Daoy (cell line): ENCODE measurements at regions not wholly inside any gene's neighbourhood (a gene's known extent, or its start where the extent isn't known, plus 50 kb on each side); places are given as distances from the start of the nearest gene placed in this dataset.
A peak's percentile ranks its signal among the peaks of the same experiment; 100 is the strongest.

Experiments
- DNase-seq: peaks from one replicate; pipeline ENCODE4 v3.0.0-alpha.2; 2015; ENCODE audit warnings: low read depth

GRCh38 chr4:65918872-65919271 is 248.6 kb upstream of the EPHA5 start:
- DNase-seq, result no peak

DNA sequence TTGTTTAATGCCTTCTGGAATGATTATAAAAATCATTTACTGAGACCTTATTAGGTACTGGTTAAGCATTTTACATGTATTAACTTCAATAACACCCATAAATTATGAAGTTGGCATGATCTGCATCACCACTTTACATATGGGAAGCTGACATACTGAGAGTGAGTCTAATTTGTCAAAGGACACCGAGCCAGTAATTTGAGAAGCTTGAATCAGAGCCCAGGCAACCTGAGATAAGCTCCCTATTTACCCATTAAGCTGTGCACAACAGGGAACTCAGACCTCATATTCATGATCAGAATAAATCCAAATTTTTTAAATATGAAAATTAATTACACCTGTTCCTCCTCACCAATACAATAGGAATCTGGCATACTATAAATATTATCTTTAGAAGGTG is 247.9 kb upstream of the EPHA5 start:
- no peak for DNase-seq

- peak; percentile 7 for DNase-seq
Observed at GRCh38 chr4:65917486-65917885, 247.2 kb upstream of the EPHA5 start.

GRCh38 chr4:65911720-65912119 is 241.4 kb upstream of the EPHA5 start:
- no peak for DNase-seq

DNA sequence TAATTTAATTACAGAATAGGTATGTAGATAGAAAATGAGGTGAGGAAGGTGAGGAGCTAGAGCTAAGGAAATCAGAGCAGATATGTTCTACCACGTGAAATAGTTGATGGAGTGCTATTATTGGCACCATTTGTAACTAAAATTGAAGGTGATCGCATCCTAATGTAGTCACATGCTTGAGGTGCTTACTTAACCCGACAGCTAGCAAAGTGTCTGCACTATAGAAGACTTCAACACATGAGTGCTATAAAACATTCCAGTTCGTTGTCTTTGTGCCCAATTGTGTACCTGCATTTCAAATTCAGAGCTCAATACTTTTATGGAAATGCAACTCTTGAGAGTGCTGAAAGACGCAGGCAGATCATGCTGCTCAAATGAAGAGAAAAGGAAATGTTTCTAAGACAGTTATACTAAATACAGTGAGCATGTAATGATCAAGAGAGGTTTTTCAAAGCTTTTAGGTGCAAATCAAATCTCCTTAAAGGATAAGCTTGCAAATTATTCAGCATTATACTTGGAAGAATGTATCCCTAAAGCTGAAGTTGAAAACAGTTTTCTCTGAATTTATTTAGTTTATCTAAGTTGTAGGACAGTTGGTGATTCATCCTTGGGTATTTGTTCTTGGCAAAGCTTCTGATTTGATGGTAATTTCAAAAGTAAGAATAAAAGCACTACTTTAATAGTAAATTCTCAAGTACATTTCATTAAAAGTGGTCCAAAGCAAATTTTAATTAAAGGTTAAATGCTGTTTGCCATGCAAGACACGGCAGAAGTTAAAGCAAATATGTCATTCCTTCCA is 223.9 kb upstream of the EPHA5 start:
- no peak for DNase-seq

DNA sequence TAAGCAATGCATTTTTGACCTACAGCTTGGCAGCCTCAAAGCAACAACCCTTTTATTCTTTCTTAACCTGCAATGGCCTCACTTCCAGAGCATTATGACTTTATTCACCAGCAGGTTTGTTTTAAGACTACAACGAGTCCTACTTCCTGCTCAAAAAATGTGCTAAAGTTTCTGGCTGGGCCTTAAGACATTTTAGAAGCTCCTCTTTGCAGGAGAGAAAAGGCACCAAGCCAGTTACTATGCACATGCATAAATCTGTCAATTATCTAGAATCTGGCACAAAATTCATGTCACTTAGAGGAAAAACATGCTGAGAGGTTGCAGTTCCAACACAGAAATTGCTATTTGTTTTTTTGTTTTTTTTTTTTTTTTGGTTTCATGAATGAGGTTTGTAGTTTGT is 223.0 kb upstream of the EPHA5 start:
- no peak for DNase-seq

DNA sequence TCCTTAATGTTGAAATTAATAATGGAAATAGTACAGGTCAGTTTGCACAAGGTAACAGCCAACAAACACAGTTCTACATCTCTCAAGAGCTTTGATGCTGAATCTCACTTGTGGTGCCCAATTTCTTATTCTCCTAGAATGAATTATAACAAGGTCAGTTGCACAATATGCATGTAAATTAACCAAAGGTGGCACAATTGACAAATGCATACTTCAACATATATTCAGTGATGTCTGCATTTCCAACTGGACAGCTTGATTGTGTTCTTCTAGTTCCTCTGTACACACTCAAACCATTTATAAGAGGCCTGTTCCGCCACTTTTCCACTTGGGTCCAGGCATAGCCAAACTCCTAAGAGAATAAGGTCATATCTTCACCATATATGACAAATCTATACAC is 210.3 kb upstream of the EPHA5 start:
- no peak for DNase-seq

DNA sequence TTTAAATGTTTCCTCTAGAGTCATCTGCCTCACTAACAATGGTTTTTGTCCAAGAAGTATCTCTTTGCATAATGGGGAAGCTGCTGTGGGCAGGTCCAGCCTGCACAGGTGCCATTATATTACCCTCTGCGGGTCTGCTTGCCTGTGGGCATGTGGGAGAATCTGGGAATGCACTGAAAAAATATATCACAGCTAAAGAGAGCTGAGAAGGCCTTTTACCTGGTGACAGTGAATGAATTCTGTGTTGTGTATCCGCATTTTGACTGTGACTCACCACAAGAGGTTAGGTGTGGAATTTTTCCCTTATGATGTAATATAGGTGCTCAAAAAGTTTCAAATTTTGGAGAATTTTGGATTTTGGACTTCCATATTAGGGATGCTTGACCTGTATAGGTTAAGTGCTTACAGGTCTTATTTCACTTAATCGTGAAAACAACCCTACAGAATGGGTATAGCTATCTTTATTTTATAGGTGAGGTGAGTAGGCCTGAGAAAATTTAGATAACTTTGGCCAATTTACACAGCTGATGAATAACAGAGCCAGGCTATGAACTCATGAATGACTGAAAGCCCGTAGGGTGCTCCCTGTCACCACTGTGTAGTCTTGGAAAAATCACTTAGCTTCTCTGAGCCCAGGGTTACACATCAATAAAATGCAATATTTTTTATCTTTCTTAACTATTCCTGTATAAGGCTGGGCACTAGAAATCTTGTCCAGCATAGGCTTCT is 198.0 kb upstream of the EPHA5 start:
- no peak for DNase-seq

- DNase-seq, result peak; percentile 3
Observed at GRCh38 chr4:65865489-65865888, 195.2 kb upstream of the EPHA5 start.

DNA sequence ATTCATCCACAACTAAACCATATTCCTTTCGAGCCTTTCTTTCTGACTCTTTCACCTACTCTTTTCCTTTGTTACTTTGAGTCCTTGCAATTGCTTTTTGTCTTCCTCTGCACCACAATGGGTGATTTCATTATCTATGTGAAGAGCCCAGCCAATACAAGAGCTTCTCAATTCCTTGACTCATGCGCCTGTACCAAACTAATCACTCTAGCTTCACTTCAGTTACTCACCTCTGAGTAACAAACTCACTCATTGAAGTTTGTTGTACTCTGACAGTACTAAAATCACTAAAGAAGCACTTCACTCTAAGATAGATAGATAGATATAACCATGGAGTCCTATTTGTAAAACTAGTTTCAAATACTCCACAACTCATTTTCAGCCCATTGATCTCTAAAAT is 191.7 kb upstream of the EPHA5 start:
- no peak for DNase-seq

DNA sequence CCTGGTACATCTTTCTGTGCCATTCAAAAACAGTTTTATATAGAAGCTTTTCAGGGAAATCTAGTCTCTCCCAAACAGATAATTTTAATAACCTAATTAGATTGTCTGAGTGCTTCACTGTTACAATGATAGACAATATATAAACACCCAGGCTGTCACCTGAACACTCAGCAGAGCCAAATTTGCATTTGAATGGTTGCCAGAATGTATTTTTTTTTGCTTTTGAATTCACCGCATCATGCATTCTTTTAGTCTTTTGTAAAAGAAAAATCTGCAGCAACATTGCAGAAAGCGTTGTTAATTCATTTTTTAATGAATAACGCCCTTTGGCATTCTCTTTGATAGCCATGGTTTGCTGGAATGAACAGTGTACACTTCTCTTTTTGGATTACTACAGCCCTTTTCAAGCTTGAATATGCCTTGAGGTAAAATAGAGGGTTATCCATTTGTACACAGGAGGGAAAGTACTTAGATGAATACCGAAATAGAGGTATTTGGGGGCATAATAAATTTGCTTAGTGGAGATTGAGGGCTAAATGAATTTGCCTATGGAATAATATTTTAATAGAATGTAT is 175.0 kb upstream of the EPHA5 start:
- no peak for DNase-seq

DNA sequence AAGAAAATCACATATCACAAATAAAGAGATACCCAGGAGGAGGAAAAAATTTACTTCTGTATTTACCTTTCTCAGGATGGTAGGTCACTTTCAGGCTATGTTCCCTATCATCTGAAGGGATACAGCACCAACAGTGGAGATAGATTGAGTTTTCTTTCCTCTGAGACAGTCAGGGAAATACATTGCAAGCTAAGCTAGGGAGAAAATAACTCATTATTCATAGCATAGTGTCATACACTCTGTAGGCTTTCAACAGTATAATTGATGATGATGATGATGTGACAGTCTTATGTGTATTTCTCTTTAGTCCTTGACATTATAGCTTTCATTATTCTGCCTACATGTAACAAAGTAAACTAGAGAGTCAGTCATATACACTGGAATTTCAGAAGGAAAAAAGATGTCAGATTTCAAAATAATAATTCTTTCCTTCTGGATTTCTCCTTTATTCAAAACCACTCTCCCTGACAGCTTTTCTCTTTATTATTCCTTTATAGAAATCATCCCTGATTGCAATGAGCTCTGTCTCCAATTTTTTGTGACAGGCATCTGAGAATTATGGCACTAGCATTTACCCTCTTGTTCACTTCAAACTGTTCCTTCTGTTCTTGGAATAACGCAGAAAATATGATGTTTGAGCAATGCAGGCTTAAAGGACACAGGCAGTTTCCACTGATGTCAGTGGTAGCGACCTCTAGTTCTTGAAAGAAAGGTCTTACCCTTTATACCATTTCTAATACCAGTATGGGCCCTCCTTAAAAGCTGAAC is 169.1 kb upstream of the EPHA5 start:
- DNase-seq, result no peak

DNA sequence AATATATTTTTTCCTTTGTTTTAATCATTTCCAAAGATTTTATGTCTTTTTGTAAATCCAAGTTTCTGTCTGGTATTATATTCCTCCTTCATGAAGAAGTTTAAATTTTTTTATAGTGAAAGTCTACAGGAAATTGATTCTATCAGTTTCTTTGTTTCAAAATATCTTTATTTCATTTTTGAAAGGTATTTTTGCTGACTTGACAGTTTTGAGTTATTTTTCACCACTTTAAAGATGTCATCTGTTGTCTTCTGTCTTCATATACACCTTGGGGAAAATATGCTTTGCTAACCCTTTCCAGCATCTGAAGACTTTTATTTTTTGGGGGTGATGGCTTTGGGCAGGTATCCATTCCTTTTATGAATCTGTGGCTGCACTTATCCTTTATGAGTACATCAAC is 164.4 kb upstream of the EPHA5 start:
- no peak for DNase-seq

DNA sequence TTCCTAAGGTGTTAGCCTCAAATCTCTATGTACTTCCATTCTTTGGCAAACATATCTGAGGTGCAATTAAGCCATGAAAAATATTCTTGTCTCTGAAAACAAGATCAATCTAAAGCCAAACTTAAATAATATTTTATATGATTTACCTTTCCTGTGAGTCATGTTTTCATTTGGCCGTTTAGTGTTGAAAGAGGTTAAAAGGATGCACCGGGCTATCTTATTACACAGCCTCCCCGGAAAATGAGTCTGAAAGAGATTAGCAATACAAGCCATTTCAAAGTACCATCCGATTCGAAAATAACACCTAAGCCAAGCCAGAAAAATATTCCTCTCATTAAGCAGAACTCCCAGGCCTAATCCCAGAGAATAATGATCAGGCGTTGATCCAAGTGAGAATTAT is 161.5 kb upstream of the EPHA5 start:
- DNase-seq, result no peak

GRCh38 chr4:65825116-65825753 is 154.9 kb upstream of the EPHA5 start:
- DNase-seq, result peak; percentile 23

DNA sequence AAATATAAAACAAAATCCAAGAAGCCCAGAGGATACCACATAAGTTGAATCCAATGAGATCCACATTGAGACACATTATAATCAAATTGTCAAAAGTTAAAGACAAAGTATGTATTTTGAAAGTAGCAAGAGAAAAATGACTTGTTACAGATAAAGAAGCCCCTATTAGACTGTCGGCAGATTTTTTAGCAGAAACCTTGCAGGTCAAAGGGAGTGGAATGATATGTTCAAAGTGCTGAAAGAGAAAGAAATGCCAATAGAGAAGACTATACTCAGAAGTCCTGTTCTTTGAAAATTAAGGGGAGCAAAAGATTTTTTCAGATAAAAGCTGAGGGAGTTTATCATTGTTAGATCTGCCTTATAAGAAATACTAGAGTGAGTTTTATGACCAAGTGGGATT is 148.9 kb upstream of the EPHA5 start:
- DNase-seq, result no peak

GRCh38 chr4:65805936-65806335 is 135.6 kb upstream of the EPHA5 start:
- DNase-seq, result no peak

- DNase-seq, result no peak
Observed at GRCh38 chr4:65799513-65799912, 129.2 kb upstream of the EPHA5 start.

GRCh38 chr4:65798498-65799127 is 128.3 kb upstream of the EPHA5 start:
- no peak for DNase-seq

DNA sequence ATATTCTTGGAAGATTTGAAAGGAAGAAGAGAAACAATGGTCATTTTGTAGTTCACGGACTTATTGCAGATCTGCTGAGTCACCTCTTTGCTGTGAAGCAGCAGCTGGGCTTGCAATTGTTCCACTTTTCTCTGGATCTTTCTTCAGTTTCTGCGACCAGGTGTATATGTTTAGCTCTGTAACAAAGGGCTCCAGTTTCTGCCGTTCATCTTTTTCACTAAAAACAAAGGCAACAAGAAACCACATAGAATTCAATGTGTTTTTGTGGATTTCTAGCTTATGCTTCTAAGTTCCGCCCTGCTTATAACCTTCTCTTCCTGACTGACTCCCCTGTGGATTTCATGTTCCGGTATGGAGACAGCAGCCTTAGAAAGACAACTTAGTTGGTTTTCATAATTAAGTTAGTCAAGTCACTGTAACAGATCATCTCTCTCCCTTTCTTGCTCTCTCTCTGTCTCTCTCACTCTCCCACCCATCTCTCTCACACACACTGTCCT is 121.6 kb upstream of the EPHA5 start:
- no peak for DNase-seq
